Muscle of leg (tissue), 3 donors: ENCODE measurements at regions not wholly inside any gene's neighbourhood (a gene's known extent, or its start where the extent isn't known, plus 50 kb on each side); places are given as distances from the start of the nearest gene placed in this dataset.

Experiments used
- DNase-seq: peaks from one replicate; pipeline ENCODE4 v3.0.0; 2013
- H3K27ac ChIP-seq: one replicate; pipeline ENCODE4 v1.5.1; 2013; ENCODE audit warnings: mild to moderate bottlenecking, low read length, control low read depth
- H3K27me3 ChIP-seq: one replicate; pipeline ENCODE4 v1.6.1; 2013; ENCODE audit warnings: low read length; ENCODE audit not compliant: control insufficient read depth, insufficient read depth
- H3K36me3 ChIP-seq: one replicate; pipeline ENCODE4 v1.6.1; 2013; ENCODE audit warnings: low read length; ENCODE audit not compliant: control insufficient read depth, insufficient read depth
- H3K4me1 ChIP-seq: one replicate; pipeline ENCODE4 v1.6.1; 2013; ENCODE audit warnings: low read length; ENCODE audit not compliant: control insufficient read depth, insufficient read depth
- H3K4me3 ChIP-seq: one replicate; pipeline ENCODE4 v1.5.1; 2013; ENCODE audit warnings: low read length, control low read depth
- H3K9me3 ChIP-seq: replicated peaks from 2 replicates; pipeline ENCODE4 v1.6.1; 2013; ENCODE audit warnings: low read depth, low read length; ENCODE audit not compliant: control insufficient read depth
- WGBS: methylation state at CpG from one replicate; pipeline ENCODE4 v1.1.5; 2013; ENCODE audit warnings: missing lambda C conversion rate; ENCODE audit not compliant: insufficient coverage; 5-methylcytosine and 5-hydroxymethylcytosine counted together

DNA sequence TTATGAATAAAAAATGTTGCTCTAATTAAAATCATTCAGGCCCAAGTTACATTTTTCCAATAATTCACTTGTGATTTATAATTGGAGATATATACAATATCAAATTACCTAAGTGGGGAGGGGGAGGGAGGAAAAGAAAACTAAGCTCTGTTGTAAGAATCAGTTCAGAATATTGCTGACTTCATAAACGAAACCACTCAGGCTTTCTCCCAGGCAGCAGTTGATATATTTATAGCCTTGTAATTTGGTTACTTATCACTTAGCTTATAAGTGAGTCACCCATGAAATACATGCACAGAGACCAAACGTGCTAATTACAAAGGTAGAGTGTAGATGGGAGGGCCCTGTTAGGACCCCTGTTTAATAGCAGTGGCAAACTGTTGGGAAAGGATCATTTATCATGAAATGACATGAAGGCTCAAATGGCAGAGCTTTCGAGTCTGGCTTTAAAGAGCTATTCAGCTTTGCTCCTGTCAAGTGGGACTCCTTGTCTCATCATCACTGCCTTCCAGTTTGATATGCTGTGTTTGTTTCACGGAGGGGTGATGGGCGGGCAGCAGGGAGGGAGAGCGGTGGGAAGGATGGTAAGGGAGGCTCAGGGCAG is 105.6 kb upstream of the PGRMC2 start:
- Histone ChIP-seq H3K36me3 (no peaks in the 10 kb centered on the region), H3K9me3 (no peaks in the 10 kb centered on the region), H3K4me1 (peaks cover 5% of the 10 kb centered on the region), H3K27ac (no peak overlapping the region), H3K27me3 (no peaks in the 10 kb centered on the region), H3K4me3 (no peak overlapping the region)
- WGBS = no CpG with 5 or more reads among the region's 6 CpGs
- DNase-seq = no peak

DNA sequence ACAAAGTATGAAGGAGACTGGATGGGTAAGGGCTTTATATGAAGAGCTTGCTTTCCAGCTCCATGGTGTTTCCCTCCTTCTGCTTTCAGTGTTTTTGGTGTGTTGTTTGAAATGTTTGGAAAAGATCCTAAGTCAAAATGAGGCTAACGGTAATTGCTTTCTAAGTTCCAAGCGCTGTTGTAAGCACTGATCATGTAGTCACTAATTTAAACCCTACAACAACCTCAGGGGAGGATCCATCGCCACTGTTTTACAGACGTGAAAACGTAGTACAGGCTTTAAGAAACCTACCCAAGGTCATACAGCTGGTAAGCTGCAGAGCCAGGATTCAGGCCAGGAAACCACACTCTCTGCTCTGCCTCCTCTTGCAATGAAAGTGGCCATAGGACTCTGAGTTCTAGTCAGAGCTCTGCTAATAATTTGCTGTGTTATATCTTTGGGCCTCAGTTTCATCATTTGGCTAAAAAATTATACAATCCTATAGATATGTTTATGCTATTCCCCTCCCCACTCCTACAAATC is 102.9 kb upstream of the PGRMC2 start:
- Histone ChIP-seq H3K27ac (no peak overlapping the region), H3K27me3 (no peaks in the 10 kb centered on the region), H3K9me3 (no peaks in the 10 kb centered on the region), H3K4me1 (peaks cover 29% of the 10 kb centered on the region), H3K36me3 (no peaks in the 10 kb centered on the region), H3K4me3 (no peak overlapping the region)
- DNase-seq = peak; percentile 11
- 72% methylated on average over 5 of the region's 5 CpGs for WGBS

DNA sequence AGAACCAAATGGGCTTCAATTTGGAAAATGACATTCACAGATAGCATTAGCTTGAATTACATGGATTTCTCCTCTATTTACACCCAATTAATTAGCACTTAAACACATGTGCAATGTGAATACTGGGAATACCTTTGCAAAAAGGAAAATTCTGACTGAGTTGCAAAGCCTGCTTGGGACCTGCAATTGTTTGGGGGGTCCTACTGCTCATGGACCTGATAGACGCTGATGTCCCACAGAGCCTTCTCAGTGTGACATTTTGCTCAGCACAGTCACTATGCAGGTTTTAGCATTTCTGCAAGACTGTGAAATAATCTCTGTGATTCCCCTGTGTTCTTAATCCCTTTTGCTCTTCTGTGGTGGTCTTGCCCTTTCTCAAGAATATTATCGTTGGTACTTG is 101.2 kb upstream of the PGRMC2 start:
- H3K4me1 ChIP-seq = peaks cover 32% of the 10 kb centered on the region
- no peaks in the 10 kb centered on the region for H3K9me3 ChIP-seq
- 92% methylated on average over 1 of the region's 2 CpGs for WGBS
- no peak for DNase-seq
- H3K27me3 ChIP-seq = no peaks in the 10 kb centered on the region
- H3K36me3 ChIP-seq = no peaks in the 10 kb centered on the region
- H3K4me3 ChIP-seq = no peak overlapping the region
- no peak overlapping the region for H3K27ac ChIP-seq

DNA sequence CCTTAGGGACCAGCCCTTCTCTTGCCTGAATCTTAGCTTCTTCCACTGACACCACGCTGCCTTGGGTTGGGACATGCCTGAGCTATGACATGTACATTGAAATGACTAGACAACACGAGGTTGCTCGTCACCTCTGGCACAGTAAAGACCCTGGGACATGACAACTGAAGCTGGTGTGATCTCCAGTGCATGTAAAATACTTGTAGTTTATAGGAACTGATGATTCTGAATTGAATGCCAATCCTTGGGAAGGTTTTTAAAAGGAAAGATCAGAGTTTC is 100.7 kb upstream of the PGRMC2 start:
- H3K9me3 ChIP-seq = no peaks in the 10 kb centered on the region
- H3K4me1 ChIP-seq = peaks cover 29% of the 10 kb centered on the region
- 92% methylated on average over 3 of the region's 3 CpGs for WGBS
- H3K36me3 ChIP-seq = no peaks in the 10 kb centered on the region
- peak; percentile 8 for DNase-seq
- no peaks in the 10 kb centered on the region for H3K27me3 ChIP-seq
- no peak overlapping the region for H3K4me3 ChIP-seq
- peak overlapping the region; percentile 39 for H3K27ac ChIP-seq

DNA sequence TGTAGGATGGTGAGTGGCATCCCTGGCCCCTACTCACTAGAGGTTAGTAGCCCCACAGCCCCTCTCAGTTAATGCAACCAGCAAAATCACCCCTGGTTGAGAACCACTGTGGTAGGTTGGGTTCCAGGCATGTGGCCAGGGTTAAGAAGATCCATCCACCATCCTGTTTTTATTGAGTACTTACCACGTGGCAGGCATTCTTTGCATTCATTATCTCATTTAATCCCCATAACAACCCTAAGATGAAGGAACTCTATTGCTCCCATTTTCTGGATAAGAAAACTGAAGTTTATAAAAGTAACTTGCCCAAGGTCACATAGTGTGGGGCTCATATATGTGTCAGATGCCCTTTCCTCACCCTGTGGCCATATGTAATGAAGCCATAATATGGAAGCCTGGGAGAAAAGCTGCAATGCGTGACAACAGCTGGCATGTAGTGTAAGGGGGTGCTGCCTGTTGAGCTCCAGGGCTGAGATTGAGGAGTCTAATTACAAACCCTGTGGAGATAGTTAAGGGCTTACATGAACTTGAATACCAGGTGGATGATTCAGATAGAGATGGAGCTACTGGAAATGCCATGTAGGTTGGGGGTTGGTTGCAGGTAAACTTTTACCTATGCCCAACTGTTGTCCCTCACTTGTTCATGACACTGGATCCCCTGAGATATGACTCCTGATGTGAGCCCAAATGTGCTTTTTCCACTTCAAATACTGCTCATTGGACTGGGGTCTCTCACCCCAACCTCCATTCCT is 100.2 kb upstream of the PGRMC2 start:
- H3K4me1 ChIP-seq = peaks cover 28% of the 10 kb centered on the region
- H3K27me3 ChIP-seq = no peaks in the 10 kb centered on the region
- H3K9me3 ChIP-seq = no peaks in the 10 kb centered on the region
- WGBS = 70% methylated on average over 1 of the region's 2 CpGs
- H3K4me3 ChIP-seq = no peak overlapping the region
- H3K36me3 ChIP-seq = no peaks in the 10 kb centered on the region
- H3K27ac ChIP-seq = peak overlapping the region; percentile 39
- DNase-seq = peak; percentile 44

DNA sequence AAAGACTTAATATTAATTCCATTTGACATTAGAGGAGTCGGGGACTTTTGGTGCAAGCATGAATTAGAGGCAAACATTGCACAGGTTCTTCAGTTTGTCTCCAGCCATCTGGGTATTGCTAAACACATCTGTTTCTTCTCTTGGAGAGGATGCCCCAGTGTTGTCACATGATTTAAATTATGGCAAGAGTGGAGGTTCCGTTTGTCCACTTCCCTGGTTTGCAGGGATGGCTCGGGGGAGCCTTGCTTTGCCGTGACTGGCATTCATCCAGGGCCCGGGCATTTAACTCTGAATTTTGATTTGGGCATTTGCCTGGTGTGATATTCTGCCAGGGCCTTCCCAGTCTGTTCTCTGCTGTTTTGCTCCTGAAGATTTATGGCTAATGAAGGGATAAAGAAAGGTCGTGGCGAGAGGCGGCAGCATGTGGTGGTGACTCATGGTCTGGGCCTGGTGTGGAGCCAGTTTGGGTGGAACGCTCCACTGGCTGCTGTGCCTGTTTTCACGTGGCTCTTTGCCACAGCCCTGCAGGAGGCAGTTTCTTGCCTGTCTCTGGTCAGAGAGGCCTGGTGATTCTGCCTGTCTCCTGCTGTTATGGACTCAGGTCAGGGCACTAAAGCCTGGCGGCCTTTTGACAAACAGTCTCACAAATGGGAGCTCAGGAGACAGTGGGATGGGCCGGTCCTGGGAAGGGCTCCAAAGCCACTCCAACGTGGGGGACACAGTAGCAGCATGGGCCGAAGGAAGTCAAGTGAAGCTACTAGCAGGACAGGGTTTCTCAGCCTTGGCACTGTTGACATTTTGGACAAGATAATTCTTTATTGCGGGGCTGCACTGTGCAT is 99.4 kb upstream of the PGRMC2 start:
- Histone ChIP-seq H3K27me3 (no peaks in the 10 kb centered on the region), H3K4me1 (peaks cover 28% of the 10 kb centered on the region), H3K36me3 (no peaks in the 10 kb centered on the region), H3K9me3 (no peaks in the 10 kb centered on the region), H3K27ac (peak overlapping the region; percentile 56), H3K4me3 (no peak overlapping the region)
- 22% methylated on average over 11 of the region's 15 CpGs for WGBS
- peak; percentile 89 for DNase-seq

DNA sequence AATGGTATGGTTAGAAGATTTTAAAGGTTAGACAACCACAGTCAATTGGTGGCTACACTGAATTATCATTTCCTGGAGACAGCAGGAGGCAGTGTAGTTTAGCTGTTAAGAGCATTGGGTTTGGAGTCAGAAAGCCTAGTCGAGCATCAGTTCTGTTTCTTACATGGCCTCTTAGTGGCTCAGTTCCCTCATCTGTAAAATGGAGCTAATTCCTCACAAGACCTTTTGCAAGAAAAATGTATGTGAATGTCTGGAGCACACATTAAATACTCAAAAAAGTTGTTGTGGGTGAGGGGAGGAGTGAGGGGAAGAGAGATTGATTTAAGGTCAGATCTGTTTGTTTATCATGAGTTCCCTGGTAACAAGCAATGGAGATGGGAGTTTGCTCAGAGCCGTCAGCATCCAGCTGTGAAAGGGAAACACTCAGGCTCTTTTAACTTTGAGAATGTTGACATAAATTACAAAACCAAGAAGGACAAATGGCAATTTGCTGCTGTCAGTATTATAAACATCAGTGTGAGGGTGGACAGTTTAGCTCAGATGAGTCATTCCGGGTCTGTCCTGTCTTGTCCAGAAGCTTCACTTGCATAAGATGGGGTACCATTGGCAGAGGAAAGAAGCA is 98.2 kb upstream of the PGRMC2 start:
- H3K27ac ChIP-seq = peak overlapping the region; percentile 56
- WGBS = 27% methylated on average over 1 of the region's 3 CpGs
- DNase-seq = peak; percentile 51
- H3K27me3 ChIP-seq = no peaks in the 10 kb centered on the region
- H3K4me3 ChIP-seq = no peak overlapping the region
- no peaks in the 10 kb centered on the region for H3K36me3 ChIP-seq
- H3K4me1 ChIP-seq = peaks cover 28% of the 10 kb centered on the region
- no peaks in the 10 kb centered on the region for H3K9me3 ChIP-seq

DNA sequence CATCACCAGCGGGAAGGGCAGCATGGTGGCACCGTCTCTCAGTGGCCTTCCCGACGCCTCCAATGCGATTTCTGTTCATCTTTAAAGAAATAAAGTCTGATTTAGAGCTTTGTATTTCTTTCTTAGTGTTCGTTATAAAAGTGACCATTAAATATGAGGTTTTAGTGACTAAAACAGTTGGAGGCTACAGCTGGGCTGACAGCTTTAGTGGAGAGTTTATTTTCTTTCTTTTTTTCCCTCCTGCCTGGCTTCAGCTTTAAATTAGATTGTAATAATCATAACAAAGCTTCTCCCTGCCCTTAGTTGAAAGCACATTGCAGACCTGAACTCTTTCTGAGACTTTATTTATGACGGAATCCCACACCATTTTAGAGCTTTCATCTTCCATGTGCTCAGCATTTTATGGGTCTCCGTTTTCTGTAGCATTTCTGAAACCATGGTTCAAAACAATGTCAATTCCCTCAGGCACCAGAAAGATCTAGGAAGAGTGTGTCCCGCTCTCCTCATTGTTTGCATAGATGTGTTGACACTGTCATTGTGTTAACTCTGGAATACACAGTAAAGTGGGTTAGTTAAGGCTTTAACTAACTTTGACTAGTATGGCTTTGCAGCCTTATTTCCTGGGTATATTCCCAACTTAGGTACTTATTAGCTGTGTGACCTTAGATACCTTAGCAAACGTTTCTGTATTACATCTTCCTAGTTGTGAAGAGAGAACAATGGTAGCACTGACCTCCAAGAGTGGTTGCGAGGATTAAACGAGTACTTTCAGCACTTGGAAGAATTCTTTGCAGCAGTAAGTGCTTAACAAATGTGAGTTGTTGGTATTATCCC is 97.4 kb upstream of the PGRMC2 start:
- Histone ChIP-seq H3K27ac (no peak overlapping the region), H3K36me3 (no peaks in the 10 kb centered on the region), H3K4me1 (peaks cover 28% of the 10 kb centered on the region), H3K27me3 (no peaks in the 10 kb centered on the region), H3K9me3 (no peaks in the 10 kb centered on the region), H3K4me3 (no peak overlapping the region)
- no peak for DNase-seq
- 92% methylated on average over 2 of the region's 12 CpGs for whole genome bisulfite sequencing

DNA sequence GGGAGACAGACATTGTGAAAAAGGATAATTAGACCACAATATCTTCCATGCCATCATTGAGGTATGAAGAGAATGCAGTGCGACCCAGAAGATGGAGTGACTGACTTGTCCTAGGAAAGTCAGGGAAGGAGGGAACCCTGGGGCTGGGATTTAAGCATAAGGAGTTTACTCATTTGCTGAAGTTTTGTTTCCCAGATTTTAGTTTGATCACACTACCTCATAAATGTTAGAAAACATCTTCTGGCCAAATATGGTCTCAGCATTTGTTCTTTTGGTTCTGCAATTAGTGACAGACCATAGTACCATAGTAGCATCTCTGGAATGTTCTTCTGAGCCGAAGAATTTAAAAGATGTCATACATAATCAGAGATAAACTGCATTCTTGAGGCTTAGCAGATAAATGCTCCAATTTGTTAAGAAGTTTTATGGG is 96.5 kb upstream of the PGRMC2 start:
- no peaks in the 10 kb centered on the region for H3K27me3 ChIP-seq
- H3K27ac ChIP-seq = no peak overlapping the region
- H3K36me3 ChIP-seq = no peaks in the 10 kb centered on the region
- no CpG with 5 or more reads among the region's 2 CpGs for WGBS
- no peak for DNase-seq
- H3K9me3 ChIP-seq = no peaks in the 10 kb centered on the region
- no peak overlapping the region for H3K4me3 ChIP-seq
- peaks cover 28% of the 10 kb centered on the region for H3K4me1 ChIP-seq
